HG03457 (cell line): ENCODE measurements at regions not wholly inside any gene's neighbourhood (a gene's known extent, or its start where the extent isn't known, plus 50 kb on each side); places are given as distances from the start of the nearest gene placed in this dataset.
"Not testable (repeated sequence)": the region's sequence is repeated elsewhere in the genome, so short reads cannot be mapped to it uniquely, and the experiment has no call there.

Source experiments
- ATAC-seq: cut with Tn5 transposase; IDR thresholded peaks from one replicate; pipeline ENCODE4 v1.9.1; 2021; ENCODE audit warnings: moderate number of reproducible peaks; ENCODE audit not compliant: unreplicated experiment

DNA sequence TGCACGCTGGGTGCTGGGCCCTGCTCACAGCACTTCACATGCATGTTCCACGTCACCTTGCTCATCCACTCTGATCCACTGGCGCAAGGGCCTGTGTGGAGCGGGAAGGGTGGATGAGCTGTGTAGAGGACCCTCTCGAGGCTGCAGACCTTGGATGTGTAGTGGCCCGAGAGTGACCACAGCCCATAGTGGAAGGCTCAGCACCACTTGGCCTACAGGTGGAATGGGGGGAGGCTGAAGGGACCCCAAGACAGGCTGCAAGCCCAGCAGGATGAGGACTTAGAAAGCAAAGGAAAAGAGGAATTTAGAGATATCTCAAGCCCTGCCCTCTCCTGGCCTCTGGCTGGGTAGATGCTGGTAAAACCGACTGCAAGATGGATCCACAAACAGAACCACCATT is 175.9 kb upstream of the COPS8 start:
- no peak for ATAC-seq

DNA sequence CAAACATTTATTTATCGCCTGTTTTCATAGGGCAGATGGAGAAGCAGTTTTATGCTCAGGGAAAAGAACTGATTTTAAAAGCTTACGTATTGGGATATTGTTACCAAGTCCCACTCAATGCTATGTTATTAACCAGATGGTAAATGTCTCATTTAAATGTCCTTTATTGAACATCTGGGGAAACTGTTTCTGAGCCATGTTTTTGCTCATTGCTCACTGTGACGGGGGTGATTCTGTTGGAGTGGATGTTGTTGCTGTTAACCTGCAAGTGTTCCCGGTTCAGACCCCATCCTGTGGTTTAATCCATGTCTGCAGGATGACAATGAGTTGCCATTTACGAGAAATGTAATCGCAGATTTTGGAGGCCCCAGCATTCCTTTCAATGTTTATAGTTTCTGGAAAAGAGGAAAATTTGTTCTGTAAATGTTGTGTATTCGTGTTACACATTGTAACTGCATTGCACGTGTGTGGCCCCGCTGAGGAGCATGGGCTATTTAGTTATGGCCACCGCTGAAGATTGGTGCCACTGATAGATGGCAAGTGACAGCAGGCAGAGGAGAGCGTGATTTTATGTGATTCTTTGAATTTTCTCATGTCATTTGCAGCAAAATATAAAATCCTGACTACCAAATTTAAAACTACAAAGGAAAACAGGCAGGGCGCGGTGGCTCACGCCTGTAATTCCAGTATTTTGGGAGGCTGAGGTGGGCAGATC is 174.8 kb upstream of the COPS8 start:
- no peak for ATAC-seq

DNA sequence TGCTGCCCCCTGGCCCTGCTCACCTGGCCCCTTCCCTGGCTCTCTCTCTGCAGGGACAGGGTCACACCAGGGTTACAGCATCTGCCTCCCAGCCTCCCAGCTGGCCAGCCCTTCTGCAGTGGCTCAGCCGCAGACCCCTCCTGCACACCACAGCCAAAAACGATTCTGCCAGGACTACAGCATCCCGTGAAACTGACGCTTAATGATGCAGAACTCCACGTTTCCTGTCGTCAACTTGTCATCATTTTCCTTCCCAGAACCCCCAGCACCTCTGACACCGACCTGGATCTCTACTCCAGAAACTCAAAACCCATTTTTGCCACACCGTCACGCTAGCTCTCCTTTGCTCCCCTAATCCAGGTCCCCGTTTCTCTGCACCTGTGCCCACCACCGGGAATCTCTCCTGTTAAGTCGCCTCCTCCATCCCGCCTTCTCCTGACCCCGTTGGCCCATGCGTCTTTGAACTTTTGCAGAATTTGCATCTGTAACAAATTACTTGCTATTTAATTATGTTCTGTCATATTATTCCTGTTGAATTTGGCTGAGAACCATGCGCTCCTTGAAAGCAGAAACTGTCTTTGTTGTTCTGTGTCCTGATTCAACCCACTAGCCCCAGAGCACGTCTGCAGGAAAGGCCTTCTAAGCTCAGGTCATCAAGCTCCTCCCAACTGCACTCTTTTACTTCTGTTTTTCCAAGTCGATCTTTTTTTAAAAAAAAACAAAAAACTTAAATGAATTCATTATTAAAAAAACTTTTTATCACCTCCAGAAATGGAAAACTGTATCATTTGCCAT is 173.2 kb upstream of the COPS8 start:
- ATAC-seq: no peak

- no peak for ATAC-seq
These were observed 170.5 kb upstream of the COPS8 start for GRCh38 chr2:236915186-236915585.

GRCh38 chr2:236915726-236916125 is 170.0 kb upstream of the COPS8 start:
- ATAC-seq: no peak

DNA sequence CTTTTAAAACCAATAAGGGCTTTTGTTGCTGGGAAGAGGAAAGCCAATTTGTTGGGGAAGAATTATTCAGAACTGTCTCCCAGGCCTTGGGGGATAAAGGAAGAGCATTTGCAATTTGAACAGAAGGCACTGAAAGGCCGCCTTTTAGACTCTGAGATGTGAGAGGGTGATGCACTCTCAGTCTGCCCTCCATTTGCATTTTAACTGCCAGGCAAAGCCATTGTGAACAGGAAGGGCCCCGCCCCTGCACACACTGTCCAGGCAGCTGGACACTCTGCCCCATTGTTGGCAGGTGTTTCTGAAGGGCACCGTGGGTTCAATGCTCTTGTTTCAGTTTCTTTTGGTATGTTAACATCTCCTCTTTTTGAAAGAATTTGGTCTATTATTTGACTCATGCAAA is 169.5 kb upstream of the COPS8 start:
- ATAC-seq: no peak

GRCh38 chr2:236916651-236917050 is 169.0 kb upstream of the COPS8 start:
- ATAC-seq: no peak

- no peak for ATAC-seq
These were observed 168.5 kb upstream of the COPS8 start for GRCh38 chr2:236917164-236917563.

GRCh38 chr2:236918545-236918944 is 167.1 kb upstream of the COPS8 start:
- ATAC-seq: no peak

- no peak for ATAC-seq
These were observed 166.5 kb upstream of the COPS8 start for GRCh38 chr2:236919209-236919608.

DNA sequence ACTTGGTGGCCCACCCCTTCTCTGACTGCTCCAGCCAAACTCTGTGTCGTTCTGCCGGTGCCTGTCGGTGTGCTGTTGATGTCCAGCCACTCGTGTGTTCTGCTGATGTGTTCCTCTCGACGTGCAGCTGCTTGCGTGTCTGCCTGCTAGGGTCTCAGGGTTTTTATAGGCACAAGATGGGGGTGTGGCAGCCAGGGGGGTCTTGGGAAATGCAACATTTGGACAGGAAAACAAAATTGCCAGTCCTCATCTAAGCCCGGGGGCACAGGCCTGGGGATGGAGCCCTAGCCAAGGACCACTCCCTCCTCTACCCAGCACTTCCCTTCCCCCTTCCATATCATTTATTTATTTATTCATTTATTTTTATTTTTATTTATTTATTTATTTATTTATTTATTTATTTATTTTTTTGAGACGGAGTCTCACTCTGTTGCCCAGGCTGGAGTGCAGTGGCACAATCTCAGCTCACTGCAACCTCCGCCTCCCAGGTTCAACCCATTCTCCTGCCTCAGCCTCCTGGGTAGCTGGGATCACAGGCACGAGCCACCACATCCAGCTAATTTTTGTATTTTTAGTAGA is 165.8 kb upstream of the COPS8 start:
- ATAC-seq: not testable (repeated sequence)

GRCh38 chr2:236922061-236922460 is 163.6 kb upstream of the COPS8 start:
- ATAC-seq: no peak

DNA sequence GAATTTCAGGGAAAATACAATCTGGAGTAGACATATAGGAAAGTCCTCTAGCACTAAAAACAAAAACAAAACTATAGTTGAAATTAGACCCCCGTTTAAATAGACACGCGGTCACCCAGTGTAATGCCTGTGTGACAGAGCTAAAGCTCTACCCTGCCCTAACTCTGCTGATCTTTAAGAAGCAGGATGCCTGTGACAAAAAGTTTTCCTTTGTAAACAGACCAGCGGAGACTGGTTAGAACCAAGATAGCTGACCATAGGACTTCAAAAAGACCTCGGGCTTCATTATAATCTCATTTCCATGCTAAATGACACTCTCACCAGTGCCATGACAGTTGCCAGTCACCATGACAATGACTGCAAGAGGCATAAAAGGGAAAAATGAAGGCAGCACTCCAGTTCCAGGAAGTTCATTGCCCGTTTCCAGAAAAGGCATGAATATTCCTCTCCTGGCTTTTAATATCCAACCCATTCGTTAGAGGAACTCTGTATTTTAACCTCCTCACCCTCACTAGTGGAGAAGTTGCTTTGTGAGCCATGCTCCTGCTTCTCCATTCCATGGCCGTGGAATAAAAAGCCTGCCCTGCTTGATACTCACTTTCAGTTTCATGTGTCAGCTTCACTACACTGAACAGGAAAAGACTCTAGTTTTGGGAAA is 157.2 kb upstream of the COPS8 start:
- ATAC-seq: no peak

DNA sequence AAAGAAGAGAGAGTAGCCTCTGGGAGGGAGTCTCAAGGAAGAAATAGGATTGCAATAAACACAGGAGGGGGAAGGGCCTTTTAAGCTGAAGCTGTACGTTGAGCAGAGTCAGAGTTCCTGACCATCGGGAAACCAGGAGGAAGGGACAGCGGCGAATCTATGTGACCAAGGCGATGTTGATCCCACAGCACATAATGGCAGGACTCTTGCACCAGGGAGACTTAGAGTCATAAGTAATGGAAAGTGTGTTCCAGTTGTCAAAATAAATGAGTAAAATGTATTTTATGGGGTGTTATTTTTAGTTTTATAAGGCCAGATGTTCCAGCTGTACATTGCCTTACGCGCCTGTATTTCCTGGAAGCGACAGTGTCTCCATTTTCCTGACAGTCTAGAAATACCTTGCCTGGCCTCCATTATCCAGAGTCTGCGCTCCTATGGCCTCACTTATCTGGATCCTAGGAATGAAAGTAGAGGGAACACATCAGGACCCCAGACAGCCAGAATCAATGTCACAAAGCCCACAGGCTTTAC is 152.8 kb upstream of the COPS8 start:
- no peak for ATAC-seq

DNA sequence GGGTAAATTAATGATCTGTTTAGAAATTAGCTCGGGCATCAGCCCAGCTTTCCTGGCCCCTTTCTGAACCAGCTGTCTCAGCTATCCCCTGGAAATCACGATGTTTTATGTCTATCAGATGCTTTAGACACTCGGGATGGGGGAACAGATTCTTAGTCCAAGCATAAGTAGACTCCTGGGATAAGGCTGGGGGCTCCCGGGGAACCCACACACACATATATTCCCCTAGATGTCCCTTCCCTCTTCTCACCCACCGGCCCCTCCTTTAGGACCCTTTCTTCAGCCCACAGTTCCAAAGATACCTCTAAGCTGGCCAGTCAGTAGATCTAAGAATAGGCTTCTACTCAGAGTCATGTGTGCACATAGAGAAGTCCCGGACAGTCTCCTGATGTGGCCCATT is 151.5 kb upstream of the COPS8 start:
- ATAC-seq: no peak

GRCh38 chr2:236934656-236935055 is 151.0 kb upstream of the COPS8 start:
- ATAC-seq: no peak

DNA sequence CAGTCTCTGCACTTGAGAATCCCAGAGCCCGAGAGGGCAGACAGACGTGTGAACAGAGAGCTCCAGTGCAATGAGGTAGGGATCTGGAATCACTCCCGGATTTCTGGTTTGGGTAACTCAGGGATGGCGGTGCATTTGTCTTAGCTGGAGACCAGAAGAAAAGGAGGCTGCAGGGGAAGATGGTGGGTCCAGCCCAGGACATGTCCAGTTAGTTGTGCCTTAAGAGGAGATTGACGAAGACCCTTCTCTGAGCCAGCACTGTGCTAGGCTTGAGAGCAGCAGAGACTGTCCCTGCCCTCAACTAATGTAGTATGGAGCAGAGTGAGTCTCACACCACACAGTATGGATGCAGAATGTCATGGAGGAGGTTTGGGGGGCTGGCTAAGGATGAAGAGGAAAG is 150.6 kb upstream of the COPS8 start:
- no peak for ATAC-seq

DNA sequence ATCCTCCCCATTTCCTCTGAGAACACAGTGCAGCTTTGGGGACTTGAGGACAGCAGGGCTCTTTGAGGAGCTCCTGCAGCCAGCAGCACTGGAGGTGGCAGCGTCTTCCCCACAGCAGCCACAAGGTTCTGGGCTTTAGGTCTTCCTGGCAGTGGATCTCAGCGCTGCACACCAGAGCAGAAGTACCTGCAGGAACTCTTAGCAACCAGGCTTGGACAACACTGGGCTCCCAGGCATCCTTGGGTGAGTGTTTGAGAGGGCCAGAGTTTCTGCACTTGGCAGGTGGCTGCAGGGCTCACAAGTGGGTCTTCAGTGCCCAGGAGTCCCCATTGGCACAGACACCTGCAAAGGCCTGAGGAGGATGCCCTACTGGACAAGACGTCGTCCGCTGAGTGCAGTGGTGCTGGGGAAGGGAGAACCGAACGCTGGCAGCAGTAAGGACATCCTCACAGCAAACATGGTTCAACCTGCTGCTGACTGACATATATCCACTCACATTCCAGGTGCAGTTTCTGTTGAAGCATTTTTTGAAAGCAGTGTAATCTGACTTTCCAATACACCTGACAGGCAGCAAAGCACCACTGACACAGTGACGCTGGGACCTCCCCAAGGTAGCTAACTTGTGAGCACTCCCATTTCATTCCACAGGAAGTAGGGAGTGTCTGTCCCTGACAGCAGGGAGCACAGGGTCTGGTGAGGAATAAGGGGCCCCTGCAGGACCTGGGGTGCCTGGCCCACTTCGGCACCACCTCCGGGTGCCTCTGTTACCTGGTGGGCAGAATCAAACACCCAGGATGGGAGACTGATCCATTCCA is 149.9 kb upstream of the COPS8 start:
- no peak for ATAC-seq

- no peak for ATAC-seq
These were observed 149.2 kb upstream of the COPS8 start for GRCh38 chr2:236936446-236936940.

DNA sequence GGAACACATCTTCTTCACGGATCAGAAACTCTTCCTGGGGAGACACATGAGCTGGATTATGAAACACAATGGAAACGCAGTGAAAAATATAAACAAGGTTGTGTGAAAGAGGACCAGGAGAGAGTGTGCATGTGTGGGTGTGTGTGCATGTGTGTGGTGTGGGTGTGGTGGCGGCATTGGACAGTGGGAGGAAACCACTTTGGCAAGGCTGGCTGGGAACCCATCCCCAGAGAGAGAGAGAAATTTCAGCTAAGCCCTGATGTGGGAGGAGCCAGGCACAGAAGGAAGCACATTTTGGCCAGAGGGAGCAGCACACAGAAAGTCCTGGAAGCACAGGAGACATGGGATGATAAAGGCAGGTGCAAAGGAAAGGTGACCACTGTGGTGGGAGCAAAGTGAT is 147.6 kb upstream of the COPS8 start:
- ATAC-seq: no peak
